CD8-positive, alpha-beta memory T cell (primary cell): ENCODE measurements at regions not wholly inside any gene's neighbourhood (a gene's known extent, or its start where the extent isn't known, plus 50 kb on each side); places are given as distances from the start of the nearest gene placed in this dataset.

Source experiments
- CTCF ChIA-PET: fragments of 350-600 bp; sonication (Branson Sonifier 250); formaldehyde crosslinking; loops from one replicate; lab custom pipeline; 2021; ENCODE audit warnings: antibody characterized with exemption; lab: Charles Lee
- POLR2A ChIA-PET: fragments of 350-600 bp; sonication (Branson Sonifier 250); formaldehyde crosslinking; loops from one replicate; lab custom pipeline; 2021; ENCODE audit warnings: antibody characterized with exemption; lab: Charles Lee
- DNase-seq, 5 donors: peaks; one replicate each; pipeline versions ENCODE4 v3.0.0 to v3.0.0-alpha.2; 2020 to 2022; ENCODE audit warnings: mixed read lengths in 1 of 5
- H3K27ac ChIP-seq: one replicate; pipeline ENCODE4 v1.7.0; 2013; ENCODE audit warnings: low read depth, mild to moderate bottlenecking, low read length, moderate library complexity
- H3K27me3 ChIP-seq: 2 replicates; pipeline ENCODE4 v1.7.0; 2013; ENCODE audit warnings: low read length, mild to moderate bottlenecking; ENCODE audit not compliant: insufficient read depth, poor library complexity, severe bottlenecking
- H3K36me3 ChIP-seq: 2 replicates; pipeline ENCODE4 v1.7.0; 2013; ENCODE audit warnings: mild to moderate bottlenecking, low read length, moderate library complexity; ENCODE audit not compliant: insufficient read depth
- H3K4me1 ChIP-seq: 2 replicates; pipeline ENCODE4 v1.7.0; 2013; ENCODE audit warnings: mild to moderate bottlenecking, low read length, moderate library complexity; ENCODE audit not compliant: insufficient read depth
- H3K4me3 ChIP-seq: 2 replicates; pipeline ENCODE4 v1.7.0; 2013; ENCODE audit warnings: mild to moderate bottlenecking, low read length
- H3K9me3 ChIP-seq: 2 replicates; pipeline ENCODE4 v1.7.0; 2013; ENCODE audit warnings: mild to moderate bottlenecking, low read length
- H3K27ac Mint-ChIP-seq, 8 donors: one replicate each; pipeline ENCODE4 v1.8.0; 2020 to 2021; ENCODE audit warnings: mixed read lengths in 8 of 8, mild to moderate bottlenecking in 6 of 8, inconsistent platforms in 3 of 8, moderate library complexity in 3 of 8
- H3K27me3 Mint-ChIP-seq, 2 donors: one replicate each; pipeline ENCODE4 v1.8.0; 2020 to 2021; ENCODE audit warnings: mixed read lengths in 2 of 2, mild to moderate bottlenecking in 1 of 2, moderate library complexity in 1 of 2
- H3K36me3 Mint-ChIP-seq, 3 donors: one replicate each; pipeline ENCODE4 v1.8.0; 2020 to 2021; ENCODE audit warnings: mixed read lengths in 3 of 3, inconsistent platforms in 1 of 3, mild to moderate bottlenecking in 1 of 3
- H3K4me1 Mint-ChIP-seq, 3 donors: one replicate each; pipeline ENCODE4 v1.8.0; 2020 to 2021; ENCODE audit warnings: mixed read lengths in 3 of 3, inconsistent platforms in 1 of 3, mild to moderate bottlenecking in 1 of 3
- H3K4me3 Mint-ChIP-seq, 7 donors: one replicate each; pipeline ENCODE4 v1.8.0; 2020 to 2021; ENCODE audit warnings: mixed read lengths in 7 of 7, mild to moderate bottlenecking in 6 of 7, moderate library complexity in 4 of 7, inconsistent platforms in 2 of 7
- H3K9me3 Mint-ChIP-seq, 5 donors: one replicate each; pipeline ENCODE4 v1.8.0; 2020 to 2022; ENCODE audit warnings: mixed read lengths in 5 of 5, mild to moderate bottlenecking in 3 of 5, moderate library complexity in 2 of 5, inconsistent platforms in 1 of 5

DNA sequence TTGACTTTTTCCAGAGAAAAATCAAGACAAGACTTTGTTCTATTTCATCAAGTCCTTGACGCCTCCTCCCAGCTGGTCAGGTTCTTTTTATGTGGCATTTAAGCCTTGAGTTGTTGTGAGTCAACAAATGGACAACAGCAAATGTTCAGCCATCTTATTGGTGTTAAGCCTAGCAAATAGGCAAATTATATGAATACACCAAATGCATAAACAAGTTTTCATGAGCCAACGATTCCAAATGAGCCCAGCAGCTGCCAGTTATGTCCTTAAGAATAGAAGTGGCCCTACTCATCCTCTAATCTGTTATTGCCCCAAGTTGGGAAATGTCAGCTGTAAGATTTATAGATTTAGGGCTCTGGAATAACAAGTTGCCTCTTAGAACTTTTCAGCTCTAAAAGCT, 312.0 kb downstream of the SOX4 start:
- Histone ChIP-seq H3K9me3 (no peaks in the 10 kb centered on the region), H3K4me3 (no peak overlapping the region), H3K27me3 (no peaks in the 10 kb centered on the region), H3K27ac (no peak overlapping the region), H3K36me3 (no peaks in the 10 kb centered on the region), H3K4me1 (no peaks in the 10 kb centered on the region)
- Mint-ChIP-seq H3K4me1 (no peaks in the 10 kb centered on the region), H3K4me3 (no peak overlapping the region), H3K9me3 (peaks cover 0 to 10% (median 3%) of the 10 kb centered on the region in 5 donors), H3K27me3 (no peaks in the 10 kb centered on the region), H3K36me3 (no peaks in the 10 kb centered on the region), H3K27ac (no peak overlapping the region)
- POLR2A ChIA-PET, result no interaction called here
- CTCF ChIA-PET, result no interaction called here
- DNase-seq, result no peak

DNA sequence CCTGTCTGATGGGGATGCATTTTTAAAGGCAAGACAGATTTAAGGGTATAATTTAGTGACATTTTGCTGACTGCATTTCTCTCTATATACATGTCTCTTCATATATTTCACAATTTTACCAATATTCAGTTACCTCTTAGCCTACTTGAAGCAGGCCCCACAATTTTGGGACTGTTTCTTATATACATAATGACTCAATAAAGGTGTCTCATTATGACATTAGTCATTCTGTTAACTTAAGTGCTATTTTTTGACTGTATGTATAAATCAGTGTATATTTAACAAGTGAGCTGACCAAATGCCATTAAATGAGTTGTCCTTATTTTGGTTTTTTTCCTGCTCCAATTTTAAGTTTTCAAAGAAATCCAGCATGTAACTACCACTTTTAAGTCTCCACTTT, 313.3 kb downstream of the SOX4 start:
- H3K36me3 Mint-ChIP-seq, result no peaks in the 10 kb centered on the region
- no peak overlapping the region for H3K4me3 Mint-ChIP-seq
- no peaks in the 10 kb centered on the region for H3K27me3 ChIP-seq
- H3K4me1 ChIP-seq, result no peaks in the 10 kb centered on the region
- POLR2A ChIA-PET, result no interaction called here
- no peaks in the 10 kb centered on the region for H3K9me3 ChIP-seq
- H3K4me3 ChIP-seq, result no peak overlapping the region
- CTCF ChIA-PET, result no interaction called here
- no peak for DNase-seq
- H3K27ac ChIP-seq, result no peak overlapping the region
- H3K4me1 Mint-ChIP-seq, result no peaks in the 10 kb centered on the region
- H3K36me3 ChIP-seq, result no peaks in the 10 kb centered on the region
- peaks cover 0 to 10% (median 3%) of the 10 kb centered on the region in 5 donors for H3K9me3 Mint-ChIP-seq
- no peaks in the 10 kb centered on the region for H3K27me3 Mint-ChIP-seq
- H3K27ac Mint-ChIP-seq, result no peak overlapping the region

DNA sequence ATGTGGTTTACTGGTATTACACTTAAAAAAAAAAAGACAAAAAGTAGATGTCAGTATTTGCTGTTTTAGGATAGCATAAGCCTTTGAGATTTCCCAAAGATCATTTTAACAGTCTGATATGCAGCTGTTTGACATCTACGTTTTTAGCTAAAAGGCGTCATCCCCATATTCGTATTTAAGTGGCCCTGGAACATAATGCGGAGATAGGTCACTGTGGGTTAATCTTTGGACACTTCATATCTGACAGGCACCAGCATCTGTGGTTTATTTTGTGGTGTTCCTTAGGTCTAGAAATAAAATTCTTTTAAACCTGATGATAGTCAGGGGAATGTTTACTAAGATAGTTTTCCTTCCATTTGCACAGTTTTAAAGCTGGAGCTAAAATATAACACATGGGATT, 313.7 kb downstream of the SOX4 start:
- H3K36me3 ChIP-seq, result no peaks in the 10 kb centered on the region
- Mint-ChIP-seq H3K4me3 (no peak overlapping the region), H3K36me3 (no peaks in the 10 kb centered on the region), H3K9me3 (peaks cover 0 to 10% (median 3%) of the 10 kb centered on the region in 5 donors), H3K27ac (no peak overlapping the region), H3K27me3 (no peaks in the 10 kb centered on the region), H3K4me1 (no peaks in the 10 kb centered on the region)
- H3K27me3 ChIP-seq, result no peaks in the 10 kb centered on the region
- ChIA-PET POLR2A (no interaction called here), CTCF (no interaction called here)
- no peak overlapping the region for H3K4me3 ChIP-seq
- H3K4me1 ChIP-seq, result no peaks in the 10 kb centered on the region
- no peak for DNase-seq
- no peak overlapping the region for H3K27ac ChIP-seq
- no peaks in the 10 kb centered on the region for H3K9me3 ChIP-seq

DNA sequence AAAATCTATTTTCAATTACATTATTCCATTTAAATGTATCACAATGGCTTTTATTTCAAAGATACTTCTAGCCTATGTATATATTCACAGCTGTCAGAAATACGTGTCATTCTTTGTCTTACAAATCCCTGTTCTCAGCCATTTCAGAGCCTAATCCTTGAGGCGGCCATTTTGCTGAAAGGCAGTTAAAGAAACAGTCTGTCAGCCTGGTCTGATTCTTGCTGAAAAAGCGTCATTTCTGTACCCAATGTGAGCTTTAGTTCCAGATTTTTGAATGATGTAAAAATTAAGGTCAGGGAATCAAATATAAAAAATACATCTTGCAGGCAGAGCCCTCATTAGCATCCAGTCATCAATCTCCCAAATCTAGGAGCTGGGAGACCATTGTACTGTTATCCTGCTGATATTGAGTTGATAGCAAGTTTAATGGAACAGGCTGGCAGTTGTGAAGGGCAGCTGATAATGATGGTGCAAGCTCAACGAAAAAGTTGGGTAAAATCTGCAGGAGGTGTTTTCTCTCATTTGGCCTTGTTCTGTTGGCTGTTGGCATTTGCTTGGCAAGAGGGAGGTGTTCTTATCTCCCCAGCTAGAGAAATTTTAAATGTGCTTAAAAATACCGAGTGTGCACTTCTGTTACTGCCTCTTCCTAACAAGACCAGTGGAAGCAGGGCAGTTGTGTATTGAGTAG, 314.8 kb downstream of the SOX4 start:
- Mint-ChIP-seq H3K27ac (no peak overlapping the region), H3K9me3 (peaks cover 0 to 5% (median 3%) of the 10 kb centered on the region in 5 donors), H3K4me1 (no peaks in the 10 kb centered on the region), H3K4me3 (no peak overlapping the region), H3K36me3 (no peaks in the 10 kb centered on the region), H3K27me3 (no peaks in the 10 kb centered on the region)
- Histone ChIP-seq H3K4me3 (no peak overlapping the region), H3K36me3 (no peaks in the 10 kb centered on the region), H3K4me1 (no peaks in the 10 kb centered on the region), H3K27me3 (no peaks in the 10 kb centered on the region), H3K9me3 (no peaks in the 10 kb centered on the region), H3K27ac (no peak overlapping the region)
- POLR2A ChIA-PET, result no interaction called here
- DNase-seq, result no peak
- CTCF ChIA-PET, result no interaction called here

DNA sequence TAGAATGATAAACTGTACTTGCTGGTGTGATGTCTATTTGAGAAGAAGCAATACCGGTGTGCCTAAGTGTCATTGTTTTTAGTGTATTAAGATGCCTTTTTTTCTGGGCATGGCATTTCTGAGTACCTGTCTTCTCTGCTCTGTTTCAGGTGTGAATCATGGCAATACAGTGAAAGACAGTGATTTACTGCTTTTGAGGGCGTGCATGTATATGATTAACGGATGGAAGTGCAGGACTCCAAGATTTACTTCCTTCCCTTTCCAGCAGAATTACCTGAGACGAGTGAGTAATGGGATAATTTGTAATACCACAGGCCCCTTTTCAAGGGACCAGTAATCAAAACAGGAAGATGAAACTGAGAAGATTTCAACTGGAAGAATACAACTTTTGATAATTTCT, 315.8 kb downstream of the SOX4 start:
- CTCF ChIA-PET, result no interaction called here
- no peak overlapping the region for H3K4me3 ChIP-seq
- no peaks in the 10 kb centered on the region for H3K27me3 Mint-ChIP-seq
- H3K9me3 ChIP-seq, result no peaks in the 10 kb centered on the region
- H3K27ac ChIP-seq, result no peak overlapping the region
- no peak overlapping the region for H3K4me3 Mint-ChIP-seq
- DNase-seq, result no peak
- H3K27me3 ChIP-seq, result no peaks in the 10 kb centered on the region
- no peak overlapping the region for H3K27ac Mint-ChIP-seq
- H3K36me3 ChIP-seq, result no peaks in the 10 kb centered on the region
- no peaks in the 10 kb centered on the region for H3K4me1 Mint-ChIP-seq
- no peaks in the 10 kb centered on the region for H3K4me1 ChIP-seq
- H3K9me3 Mint-ChIP-seq, result peaks cover 0 to 4% (median 1%) of the 10 kb centered on the region in 5 donors
- POLR2A ChIA-PET, result no interaction called here
- no peaks in the 10 kb centered on the region for H3K36me3 Mint-ChIP-seq

DNA sequence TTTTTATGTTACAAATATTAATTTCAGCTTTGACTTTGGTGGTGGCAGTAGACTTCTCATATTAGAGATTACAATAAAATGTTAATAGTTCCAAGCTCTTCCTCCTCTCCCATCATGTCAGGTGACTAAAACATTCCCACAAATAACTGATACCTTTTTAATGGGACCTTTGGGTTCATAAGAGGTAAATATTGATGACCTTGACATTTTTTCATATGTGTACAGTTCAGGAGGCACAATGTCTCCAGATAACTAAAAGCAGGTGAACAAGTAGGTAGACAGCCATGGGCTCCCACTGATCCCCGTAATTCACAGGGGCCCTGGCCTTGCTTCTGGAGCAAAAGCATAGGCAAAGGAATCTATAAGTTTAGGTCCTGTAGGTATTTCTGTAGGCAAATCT, 317.7 kb downstream of the SOX4 start:
- no peak for DNase-seq
- H3K9me3 ChIP-seq, result no peaks in the 10 kb centered on the region
- H3K27ac ChIP-seq, result no peak overlapping the region
- H3K27me3 Mint-ChIP-seq, result no peaks in the 10 kb centered on the region
- H3K4me1 Mint-ChIP-seq, result peaks cover 0 to 7% (median 0%) of the 10 kb centered on the region in 3 donors
- POLR2A ChIA-PET, result no interaction called here
- no peaks in the 10 kb centered on the region for H3K27me3 ChIP-seq
- H3K9me3 Mint-ChIP-seq, result peaks cover 0 to 4% (median 1%) of the 10 kb centered on the region in 5 donors
- no peaks in the 10 kb centered on the region for H3K36me3 ChIP-seq
- no peak overlapping the region for H3K27ac Mint-ChIP-seq
- no peak overlapping the region for H3K4me3 Mint-ChIP-seq
- no peak overlapping the region for H3K4me3 ChIP-seq
- CTCF ChIA-PET, result no interaction called here
- no peaks in the 10 kb centered on the region for H3K36me3 Mint-ChIP-seq
- no peaks in the 10 kb centered on the region for H3K4me1 ChIP-seq

DNA sequence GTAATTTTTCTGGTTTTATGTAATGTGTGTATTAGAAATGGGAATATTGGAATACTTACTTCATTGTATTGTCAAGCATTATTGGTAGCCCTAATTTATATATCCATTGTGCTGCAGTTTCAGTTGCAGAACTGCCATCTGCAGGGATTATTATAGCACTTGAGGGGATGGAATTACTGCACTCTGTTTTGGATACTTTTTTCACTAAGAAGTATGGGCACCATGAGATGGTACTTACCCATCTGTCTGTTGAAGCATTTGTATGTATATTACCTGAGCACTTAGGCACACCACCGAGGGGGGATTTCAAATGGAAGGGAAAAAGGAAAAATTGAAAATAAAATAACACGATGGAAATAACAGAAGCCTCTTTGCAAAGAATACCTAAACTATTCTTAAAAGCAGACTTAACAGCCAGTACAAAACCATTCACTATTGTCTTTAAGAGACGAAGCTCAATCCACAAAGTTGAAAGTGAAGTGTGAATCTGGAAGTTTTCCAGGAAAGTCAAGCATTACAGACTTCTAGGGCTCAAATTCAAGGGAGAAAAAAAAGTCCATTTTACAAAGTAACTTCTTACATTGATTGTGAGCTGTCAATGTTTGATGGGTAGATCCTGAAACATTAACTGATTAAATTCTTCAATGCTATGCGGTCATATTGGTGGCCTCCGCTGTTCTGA, 318.7 kb downstream of the SOX4 start:
- peaks cover 0 to 4% (median 1%) of the 10 kb centered on the region in 5 donors for H3K9me3 Mint-ChIP-seq
- no peaks in the 10 kb centered on the region for H3K36me3 ChIP-seq
- no peak overlapping the region for H3K27ac Mint-ChIP-seq
- H3K4me1 Mint-ChIP-seq, result peaks cover 0 to 7% (median 0%) of the 10 kb centered on the region in 3 donors
- ChIA-PET CTCF (no interaction called here), POLR2A (no interaction called here)
- no peak overlapping the region for H3K4me3 ChIP-seq
- no peak overlapping the region for H3K27ac ChIP-seq
- H3K27me3 Mint-ChIP-seq, result no peaks in the 10 kb centered on the region
- H3K27me3 ChIP-seq, result no peaks in the 10 kb centered on the region
- no peaks in the 10 kb centered on the region for H3K36me3 Mint-ChIP-seq
- no peaks in the 10 kb centered on the region for H3K4me1 ChIP-seq
- DNase-seq, result no peak
- no peak overlapping the region for H3K4me3 Mint-ChIP-seq
- no peaks in the 10 kb centered on the region for H3K9me3 ChIP-seq

DNA sequence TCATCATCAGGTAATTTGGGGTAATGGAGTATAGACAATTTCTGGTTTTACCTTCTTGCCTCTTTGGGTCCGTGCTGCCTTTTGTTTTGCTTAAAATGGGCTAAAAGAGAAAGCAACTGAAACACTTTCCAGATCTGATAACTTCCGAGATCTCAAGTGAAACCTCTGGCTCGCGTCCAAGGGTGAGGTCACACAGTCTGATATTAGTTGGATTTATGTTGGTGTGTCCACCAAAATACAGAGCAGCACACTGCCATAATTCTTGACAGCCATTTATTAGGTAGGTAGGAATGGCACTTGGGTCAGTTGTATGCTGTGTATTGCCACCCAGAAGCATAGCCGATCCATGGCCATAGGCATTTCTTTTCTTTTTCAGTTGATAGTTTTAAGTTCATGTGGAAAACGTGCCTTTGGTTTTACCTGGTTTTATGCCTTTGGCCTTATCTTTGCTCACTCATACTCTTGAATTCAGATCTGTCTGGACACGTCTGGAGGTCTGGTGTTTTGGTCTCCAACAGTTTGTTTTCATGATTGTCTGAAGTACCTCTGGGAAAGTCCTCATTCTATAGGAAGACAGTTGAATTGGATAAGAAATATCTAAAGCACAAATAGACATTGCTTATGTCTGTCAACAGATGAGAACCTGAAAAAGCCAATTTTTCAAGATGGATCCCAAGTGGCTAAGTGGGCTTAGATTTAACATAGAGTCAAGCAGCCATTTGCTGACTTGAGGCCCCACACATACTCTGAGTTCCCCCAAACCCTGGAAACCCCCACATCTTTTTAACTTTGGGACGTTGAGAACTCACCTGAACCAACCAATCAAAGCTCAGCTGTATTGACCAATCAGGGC, 320.8 kb downstream of the SOX4 start:
- Mint-ChIP-seq H3K4me3 (no peak overlapping the region), H3K27ac (no peak overlapping the region), H3K27me3 (no peaks in the 10 kb centered on the region), H3K4me1 (peaks cover 0 to 7% (median 0%) of the 10 kb centered on the region in 3 donors), H3K9me3 (peaks cover 0 to 4% (median 1%) of the 10 kb centered on the region in 5 donors), H3K36me3 (no peaks in the 10 kb centered on the region)
- Histone ChIP-seq H3K36me3 (no peaks in the 10 kb centered on the region), H3K27me3 (no peaks in the 10 kb centered on the region), H3K4me1 (no peaks in the 10 kb centered on the region), H3K9me3 (no peaks in the 10 kb centered on the region), H3K4me3 (no peak overlapping the region), H3K27ac (no peak overlapping the region)
- POLR2A ChIA-PET, result no interaction called here
- CTCF ChIA-PET, result no interaction called here
- peak in 1 of 5 donors; percentile 7 for DNase-seq
